Kidney (tissue), 13 donors: ENCODE measurements at regions not wholly inside any gene's neighbourhood (a gene's known extent, or its start where the extent isn't known, plus 50 kb on each side); places are given as distances from the start of the nearest gene placed in this dataset.

Experiments used
- DNase-seq, 5 donors: peaks; one replicate each; pipeline ENCODE4 v3.0.0-alpha.2; 2013 to 2020
- FAIRE-seq: peaks from 2 replicates; lab custom pipeline; 2012; peaks lifted over from hg19 to GRCh38; lab: Jason Lieb, UNC
- H3K27ac ChIP-seq, 2 donors: one replicate each; pipeline ENCODE4 v1.7.0; 2013; ENCODE audit warnings: low read depth in 2 of 2, low read length in 2 of 2, inconsistent platforms in 1 of 2
- H3K27me3 ChIP-seq: one replicate; pipeline ENCODE4 v1.7.1; 2013; ENCODE audit warnings: low read length, inconsistent platforms; ENCODE audit not compliant: control insufficient read depth, insufficient read depth
- H3K36me3 ChIP-seq, 3 donors: one replicate each; pipeline versions ENCODE4 v1.7.0 to v1.7.1; 2013; ENCODE audit warnings: low read length in 3 of 3, control low read depth in 1 of 3, inconsistent platforms in 1 of 3; ENCODE audit not compliant: insufficient read depth in 3 of 3, control insufficient read depth in 2 of 3
- H3K4me1 ChIP-seq, 3 donors: one replicate each; pipeline versions ENCODE4 v1.7.0 to v1.7.1; 2013; ENCODE audit warnings: low read length in 3 of 3, inconsistent platforms in 1 of 3, low read depth in 1 of 3; ENCODE audit not compliant: control insufficient read depth in 2 of 3, insufficient read depth in 2 of 3
- H3K4me3 ChIP-seq, 3 donors: one replicate each; pipeline versions ENCODE4 v1.7.0 to v1.8.1; 2013; ENCODE audit warnings: low read length in 3 of 3, control low read depth in 1 of 3, inconsistent platforms in 1 of 3
- H3K9ac ChIP-seq, 3 donors: one replicate each; pipeline versions ENCODE4 v1.7.0 to v1.7.1; 2013; ENCODE audit warnings: low read length in 3 of 3, control low read depth in 1 of 3, inconsistent platforms in 1 of 3
- H3K9me3 ChIP-seq, 3 donors: one replicate each; pipeline versions ENCODE4 v1.7.0 to v1.7.1; 2013; ENCODE audit warnings: low read length in 3 of 3, control low read depth in 1 of 3, inconsistent platforms in 1 of 3; ENCODE audit not compliant: control insufficient read depth in 2 of 3, insufficient read depth in 1 of 3
- CTCF ChIP-seq: IDR thresholded peaks from 3 replicates; pipeline ENCODE4 v1.5.1; 2012; ENCODE audit warnings: mild to moderate bottlenecking, moderate library complexity, borderline replicate concordance; ENCODE audit not compliant: insufficient read depth; ENCODE audit errors: extremely low read depth
- intact Hi-C: fragments of 100-400 bp; cut with DNase I; formaldehyde crosslinking; loops from one replicate; pipeline ENCODE4 v1.11.1; 2022
- donor health status: control.
- donor health status: control.
- donor health status: control.
- donor health status: control.
- donor health status: control.
- donor health status: DM: yes; HTN: yes; CAD: no.
- donor health status: Normal renal cell carcinoma (clear cell type).

- no peak for TF ChIP-seq CTCF
- FAIRE-seq = no peak
- Histone ChIP-seq H3K27me3 (no peaks in the 10 kb centered on the region), H3K36me3 (no peaks in the 10 kb centered on the region), H3K4me1 (no peaks in the 10 kb centered on the region), H3K27ac (no peak overlapping the region), H3K9ac (no peak overlapping the region), H3K4me3 (no peak overlapping the region), H3K9me3 (no peaks in the 10 kb centered on the region)
- intact Hi-C loops = no loop called here
- DNase-seq = no peak
Measured at GRCh38 chr4:103778221-103778620, 58.4 kb upstream of the TACR3 start.

GRCh38 chr4:103774326-103774825 is 54.6 kb upstream of the TACR3 start:
- FAIRE-seq = no peak

GRCh38 chr4:103773691-103774231 is 54.0 kb upstream of the TACR3 start:
- Histone ChIP-seq H3K4me3 (no peak overlapping the region), H3K27me3 (no peaks in the 10 kb centered on the region), H3K27ac (no peak overlapping the region), H3K9ac (no peak overlapping the region), H3K4me1 (no peaks in the 10 kb centered on the region), H3K36me3 (no peaks in the 10 kb centered on the region), H3K9me3 (no peaks in the 10 kb centered on the region)
- no peak for TF ChIP-seq CTCF
- no peak for FAIRE-seq
- intact Hi-C loops = no loop called here
- no peak for DNase-seq

More at GRCh38 chr4:103774326-103774825, 54.6 kb upstream of the TACR3 start:
- H3K27ac ChIP-seq = no peak overlapping the region
- H3K4me1 ChIP-seq = no peaks in the 10 kb centered on the region
- intact Hi-C loops = no loop called here
- no peak for DNase-seq
- H3K4me3 ChIP-seq = no peak overlapping the region
- no peaks in the 10 kb centered on the region for H3K36me3 ChIP-seq
- TF ChIP-seq CTCF = no peak
- H3K27me3 ChIP-seq = no peaks in the 10 kb centered on the region
- no peak overlapping the region for H3K9ac ChIP-seq
- H3K9me3 ChIP-seq = no peaks in the 10 kb centered on the region
